GM18519 (cell line): ENCODE measurements at regions not wholly inside any gene's neighbourhood (a gene's known extent, or its start where the extent isn't known, plus 50 kb on each side); places are given as distances from the start of the nearest gene placed in this dataset.
"Not testable (repeated sequence)": the region's sequence is repeated elsewhere in the genome, so short reads cannot be mapped to it uniquely, and the experiment has no call there.

Source experiments
- ATAC-seq: cut with Tn5 transposase; IDR thresholded peaks from one replicate; pipeline ENCODE4 v1.9.1; 2021; ENCODE audit warnings: mild to moderate bottlenecking, moderate library complexity; ENCODE audit not compliant: unreplicated experiment, low FRiP score

GRCh38 chr12:78269620-78270019 is 438.9 kb downstream of the NAV3 start:
- no peak for ATAC-seq

- ATAC-seq = no peak
These were observed 440.9 kb downstream of the NAV3 start for GRCh38 chr12:78271546-78271945.

GRCh38 chr12:78275886-78276285 is 445.2 kb downstream of the NAV3 start:
- no peak for ATAC-seq

- ATAC-seq = no peak
These were observed 448.1 kb downstream of the NAV3 start for GRCh38 chr12:78278706-78279190.

GRCh38 chr12:78279567-78279966 is 448.9 kb downstream of the NAV3 start:
- no peak for ATAC-seq

GRCh38 chr12:78281102-78281501 is 450.4 kb downstream of the NAV3 start:
- ATAC-seq = not testable (repeated sequence)

- no peak for ATAC-seq
These were observed 453.7 kb downstream of the NAV3 start for GRCh38 chr12:78284417-78284816.

GRCh38 chr12:78290606-78291345 is 460.1 kb downstream of the NAV3 start:
- ATAC-seq = no peak

GRCh38 chr12:78293059-78293686 is 462.5 kb downstream of the NAV3 start:
- ATAC-seq = no peak

GRCh38 chr12:78301282-78301681 is 470.6 kb downstream of the NAV3 start:
- ATAC-seq = not testable (repeated sequence)

GRCh38 chr12:78305808-78306207 is 475.1 kb downstream of the NAV3 start:
- no peak for ATAC-seq

GRCh38 chr12:78306236-78306635 is 475.5 kb downstream of the NAV3 start:
- ATAC-seq = no peak

- no peak for ATAC-seq
These were observed 478.0 kb downstream of the NAV3 start for GRCh38 chr12:78308701-78309100.

- ATAC-seq = no peak
These were observed 484.3 kb downstream of the NAV3 start for GRCh38 chr12:78315028-78315427.

- no peak for ATAC-seq
These were observed 485.4 kb downstream of the NAV3 start for GRCh38 chr12:78316136-78316535.

GRCh38 chr12:78316631-78317468 is 486.2 kb downstream of the NAV3 start:
- no peak for ATAC-seq

- ATAC-seq = no peak
These were observed 491.0 kb downstream of the NAV3 start for GRCh38 chr12:78321696-78322095.

GRCh38 chr12:78323226-78323625 is 492.5 kb downstream of the NAV3 start:
- no peak for ATAC-seq

GRCh38 chr12:78324234-78324633 is 493.5 kb downstream of the NAV3 start:
- ATAC-seq = no peak

GRCh38 chr12:78328524-78328923 is 497.8 kb downstream of the NAV3 start:
- peak; percentile 54 for ATAC-seq

- ATAC-seq = no peak
These were observed 499.4 kb downstream of the NAV3 start for GRCh38 chr12:78330131-78330530.
